Transverse colon (tissue), 4 donors: ENCODE measurements at regions not wholly inside any gene's neighbourhood (a gene's known extent, or its start where the extent isn't known, plus 50 kb on each side); places are given as distances from the start of the nearest gene placed in this dataset.

Source experiments
- DNase-seq: peaks from one replicate; pipeline ENCODE4 v3.0.0-alpha.2; 2019
- H3K27ac ChIP-seq, 4 donors: fragments of 200-600 bp; sonication (generic); 2 replicates each; pipeline ENCODE4 v1.5.1; 2016 to 2018; ENCODE audit warnings: inconsistent platforms in 4 of 4
- H3K27me3 ChIP-seq: fragments of 200-600 bp; sonication (generic); 2 replicates; pipeline ENCODE4 v1.5.1; 2017; ENCODE audit warnings: inconsistent platforms
- H3K36me3 ChIP-seq, 4 donors: fragments of 200-600 bp; sonication (generic); 2 replicates each; pipeline ENCODE4 v1.5.1; 2017 to 2019; ENCODE audit warnings: inconsistent platforms in 4 of 4
- H3K4me1 ChIP-seq, 4 donors: fragments of 200-600 bp; sonication (generic); 2 replicates each; pipeline ENCODE4 v1.5.1; 2017 to 2020; ENCODE audit warnings: inconsistent platforms in 4 of 4
- H3K4me3 ChIP-seq, 4 donors: fragments of 200-600 bp; sonication (generic); 1 replicate in 1 of 4; 2 replicates in 3 of 4; pipeline versions ENCODE4 v1.5.1 to v1.6.1; 2017 to 2019; ENCODE audit warnings: inconsistent platforms in 4 of 4
- H3K9me3 ChIP-seq, 2 donors: fragments of 200-600 bp; sonication (generic); 2 replicates each; pipeline ENCODE4 v1.5.1; 2017 to 2019; ENCODE audit warnings: inconsistent platforms in 2 of 2
- CTCF ChIP-seq, 5 experiments: fragments of 200-600 bp in 3 of 5; fragments of 450-650 bp in 2 of 5; sonication (generic) in 3 of 5; IDR thresholded peaks; 1 replicate in 2 of 5; 2 replicates in 3 of 5; pipeline ENCODE4 v1.5.1; 2016 to 2017; ENCODE audit warnings: antibody characterized with exemption in 5 of 5, inconsistent platforms in 3 of 5, mild to moderate bottlenecking in 2 of 5, moderate library complexity in 1 of 5
- EP300 ChIP-seq: sonication (generic); formaldehyde crosslinking; IDR thresholded peaks from one replicate; pipeline ENCODE4 v1.6.1; 2017; ENCODE audit warnings: antibody characterized with exemption, low read depth
- POLR2A ChIP-seq: fragments of 450-650 bp; IDR thresholded peaks from one replicate; pipeline ENCODE4 v1.6.1; 2016; ENCODE audit warnings: antibody characterized with exemption, mild to moderate bottlenecking, moderate library complexity
- POLR2AphosphoS5 ChIP-seq, 3 donors: sonication (generic); formaldehyde crosslinking; IDR thresholded peaks; one replicate each; pipeline ENCODE4 v1.6.1; 2016; ENCODE audit warnings: antibody characterized with exemption in 3 of 3
- WGBS, 2 donors: methylation state at CpG; one replicate each; pipeline ENCODE4 v1.1.5; 2018; ENCODE audit warnings: low coverage in 1 of 2; 5-methylcytosine and 5-hydroxymethylcytosine counted together
- in situ Hi-C, 4 donors: fragments of 200-750 bp; cut with MboI; loops; one replicate each; pipeline versions ENCODE4 v1.15.0 to v1.15.1; 2017; ENCODE audit warnings: low sequenced_read_pairs in 3 of 4, low pct_ligation_motif_present in 1 of 4, low pct_unique_long_range_greater_than_20kb in 1 of 4
- intact Hi-C: fragments of 100-400 bp; cut with DNase I; formaldehyde crosslinking; loops from one replicate; pipeline ENCODE4 v1.15.1; 2023; ENCODE audit warnings: low total_unique reads

- H3K4me1 ChIP-seq, result peaks cover under 1 to 14% (median 7%) of the 10 kb centered on the region in 4 donors
- DNase-seq, result no peak
- intact Hi-C loops (no loop called here), in situ Hi-C loops (no loop called here)
- H3K4me3 ChIP-seq, result no peak overlapping the region
- no peak for TF ChIP-seq POLR2AphosphoS5 (IDR thresholded peaks at IDR 0.05)
- no peak for TF ChIP-seq POLR2A
- no peak for TF ChIP-seq EP300
- TF ChIP-seq CTCF (IDR thresholded peaks at IDR 0.05), result no peak
- H3K27ac ChIP-seq, result no peak overlapping the region
- H3K36me3 ChIP-seq, result no peaks in the 10 kb centered on the region
- no peaks in the 10 kb centered on the region for H3K27me3 ChIP-seq
- H3K9me3 ChIP-seq, result no peaks in the 10 kb centered on the region
- WGBS, 2 donors, result 66 to 75% methylated on average over 7 of the region's 7 CpGs
Observed at GRCh38 chr6:22142856-22143255, 154.0 kb downstream of the PRL start.

GRCh38 chr6:22145376-22145775 is 151.5 kb downstream of the PRL start:
- in situ Hi-C loops (no loop called here), intact Hi-C loops (no loop called here)
- DNase-seq, result no peak
- 69% methylated on average over 3 of the region's 3 CpGs for WGBS, 2 donors
- H3K27ac ChIP-seq, result no peak overlapping the region
- H3K4me1 ChIP-seq, result peaks cover 5 to 24% (median 9%) of the 10 kb centered on the region in 4 donors
- no peak for TF ChIP-seq POLR2A
- no peak for TF ChIP-seq POLR2AphosphoS5 (IDR thresholded peaks at IDR 0.05)
- TF ChIP-seq CTCF (IDR thresholded peaks at IDR 0.05), result no peak
- TF ChIP-seq EP300, result no peak
- no peaks in the 10 kb centered on the region for H3K36me3 ChIP-seq
- H3K4me3 ChIP-seq, result no peak overlapping the region
- H3K9me3 ChIP-seq, result no peaks in the 10 kb centered on the region
- no peaks in the 10 kb centered on the region for H3K27me3 ChIP-seq

GRCh38 chr6:22145823-22146677 is 150.8 kb downstream of the PRL start:
- H3K4me3 ChIP-seq, result peak overlapping the region in 2 of 4 donors; percentile 22 to 28
- in situ Hi-C loops, result no loop called here
- no peaks in the 10 kb centered on the region for H3K27me3 ChIP-seq
- intact Hi-C loops, result no loop called here
- H3K27ac ChIP-seq, result peak overlapping the region in 1 of 4 donors; percentile 40
- DNase-seq, result no peak
- 19 to 56% methylated on average over 2 to 15 of the region's 15 CpGs for WGBS, 2 donors
- TF ChIP-seq POLR2A, result no peak
- no peak for TF ChIP-seq CTCF (IDR thresholded peaks at IDR 0.05)
- TF ChIP-seq EP300, result no peak
- TF ChIP-seq POLR2AphosphoS5 (IDR thresholded peaks at IDR 0.05), result peak in 1 of 3 donors; percentile 45
- H3K4me1 ChIP-seq, result peaks cover 5 to 25% (median 9%) of the 10 kb centered on the region in 4 donors
- no peaks in the 10 kb centered on the region for H3K9me3 ChIP-seq
- H3K36me3 ChIP-seq, result no peaks in the 10 kb centered on the region

- DNase-seq, result no peak
- peak overlapping the region in 1 of 4 donors; percentile 40 for H3K27ac ChIP-seq
- TF ChIP-seq CTCF (IDR thresholded peaks at IDR 0.05), result no peak
- TF ChIP-seq POLR2AphosphoS5 (IDR thresholded peaks at IDR 0.05), result no peak
- no peak for TF ChIP-seq EP300
- TF ChIP-seq POLR2A, result no peak
- H3K27me3 ChIP-seq, result no peaks in the 10 kb centered on the region
- in situ Hi-C loops (no loop called here), intact Hi-C loops (no loop called here)
- H3K36me3 ChIP-seq, result no peaks in the 10 kb centered on the region
- peaks cover under 1 to 21% (median 9%) of the 10 kb centered on the region in 4 donors for H3K4me1 ChIP-seq
- no peaks in the 10 kb centered on the region for H3K9me3 ChIP-seq
- H3K4me3 ChIP-seq, result peak overlapping the region in 2 of 4 donors; percentile 22 to 28
- 68% methylated on average over 10 of the region's 17 CpGs; no CpG with 5 or more reads in 1 of the 2 donors for WGBS, 2 donors
Observed at GRCh38 chr6:22146678-22146930, 150.2 kb downstream of the PRL start.
